ENCODE measurements at regions not wholly inside any gene's neighbourhood (a gene's known extent, or its start where the extent isn't known, plus 50 kb on each side); places are given as distances from the start of the nearest gene placed in this dataset.

- TF ChIP-seq CTCF (IDR thresholded peaks at IDR 0.05; ENCODE audit: insufficient read depth, low read depth, low read length): no peak
- TF ChIP-seq EZH2 (IDR thresholded peaks at IDR 0.05; ENCODE audit: insufficient read depth, low read length): no peak
Observed at GRCh38 chr6:115512923-115513322, 547.8 kb downstream of the FRK start.

All from astrocyte (in vitro differentiated cells and primary cell).